GM12874 (cell line): ENCODE measurements at regions not wholly inside any gene's neighbourhood (a gene's known extent, or its start where the extent isn't known, plus 50 kb on each side); places are given as distances from the start of the nearest gene placed in this dataset.

Experiments
- CTCF ChIP-seq: IDR thresholded peaks from 2 replicates; pipeline ENCODE4 v1.5.1; 2011; ENCODE audit warnings: low read depth, mild to moderate bottlenecking, control low read depth, low read length, moderate library complexity; ENCODE audit not compliant: insufficient read depth

- no peak for TF ChIP-seq CTCF
Observed at GRCh38 chr2:142582317-142582716, 295.1 kb upstream of the KYNU start.

- no peak for TF ChIP-seq CTCF
Observed at GRCh38 chr2:142581491-142581890, 296.0 kb upstream of the KYNU start.

GRCh38 chr2:142580691-142581090 is 296.8 kb upstream of the KYNU start:
- TF ChIP-seq CTCF = no peak

GRCh38 chr2:142575561-142575960 is 301.9 kb upstream of the KYNU start:
- no peak for TF ChIP-seq CTCF

GRCh38 chr2:142574388-142574787 is 303.1 kb upstream of the KYNU start:
- no peak for TF ChIP-seq CTCF

- TF ChIP-seq CTCF = no peak
Observed at GRCh38 chr2:142572346-142573132, 304.9 kb upstream of the KYNU start.

- TF ChIP-seq CTCF = no peak
Observed at GRCh38 chr2:142571934-142572333, 305.5 kb upstream of the KYNU start.
